Liver (tissue), 3 donors: ENCODE measurements at regions not wholly inside any gene's neighbourhood (a gene's known extent, or its start where the extent isn't known, plus 50 kb on each side); places are given as distances from the start of the nearest gene placed in this dataset.

ENCODE experiments used
- CTCF ChIP-seq: fragments of 150-350 bp; IDR thresholded peaks from 2 replicates; pipeline ENCODE4 v1.5.1; 2017; ENCODE audit warnings: improper control_type of control experiment, low read depth, low read length; ENCODE audit not compliant: missing input control
- HNF4G ChIP-seq: IDR thresholded peaks from 2 replicates; pipeline ENCODE4 v1.6.1; 2016; ENCODE audit warnings: antibody characterized with exemption
- MAX ChIP-seq: IDR thresholded peaks from 2 replicates; pipeline ENCODE4 v1.6.1; 2016; ENCODE audit warnings: antibody characterized with exemption
- NR2F2 ChIP-seq: IDR thresholded peaks from 2 replicates; pipeline ENCODE4 v1.6.1; 2016; ENCODE audit warnings: antibody characterized with exemption
- RAD21 ChIP-seq, 2 donors: IDR thresholded peaks; 2 replicates each; pipeline ENCODE4 v1.6.1; 2016; ENCODE audit warnings: antibody characterized with exemption in 2 of 2, mild to moderate bottlenecking in 2 of 2
- REST ChIP-seq: IDR thresholded peaks from 2 replicates; pipeline ENCODE4 v1.6.1; 2016; ENCODE audit warnings: antibody characterized with exemption, mild to moderate bottlenecking
- TAF1 ChIP-seq: conservative IDR thresholded peaks from 2 replicates; pipeline ENCODE4 v1.6.1; 2016; ENCODE audit warnings: antibody characterized with exemption, mild to moderate bottlenecking
- TF ChIP-seq, protein P1 (sequence below): IDR thresholded peaks from 2 replicates; pipeline ENCODE4 v1.6.1; 2016; ENCODE audit warnings: antibody characterized with exemption
- donor health status: healthy.
- donor health status: healthy.

DNA sequence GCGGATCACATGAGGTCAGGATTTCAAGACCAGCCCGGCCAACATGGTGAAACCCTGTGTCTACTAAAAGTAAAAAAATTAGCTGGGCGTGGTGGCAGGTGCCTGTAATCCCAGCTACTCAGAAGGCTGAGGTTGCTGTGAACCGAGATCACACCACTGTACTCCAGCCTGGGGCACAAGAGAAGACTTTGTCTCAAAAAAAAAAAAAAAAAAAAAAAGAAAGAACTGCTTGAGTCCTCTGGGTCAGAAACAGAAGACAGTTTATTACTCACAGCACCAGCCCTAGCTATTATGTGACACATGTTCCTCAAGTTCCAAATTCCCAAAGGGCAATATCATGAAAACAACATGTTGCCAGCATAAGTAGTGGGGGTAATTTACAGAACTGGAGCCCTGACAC lies 1014.1 kb upstream of the RAG2 start:
- TF ChIP-seq HNF4G (no peak), CTCF (no peak), RAD21 (IDR thresholded peaks at IDR 0.05) (no peak), TAF1 (no peak), MAX (no peak), REST (no peak), NR2F2 (no peak)
- TF ChIP-seq, protein P1, sequence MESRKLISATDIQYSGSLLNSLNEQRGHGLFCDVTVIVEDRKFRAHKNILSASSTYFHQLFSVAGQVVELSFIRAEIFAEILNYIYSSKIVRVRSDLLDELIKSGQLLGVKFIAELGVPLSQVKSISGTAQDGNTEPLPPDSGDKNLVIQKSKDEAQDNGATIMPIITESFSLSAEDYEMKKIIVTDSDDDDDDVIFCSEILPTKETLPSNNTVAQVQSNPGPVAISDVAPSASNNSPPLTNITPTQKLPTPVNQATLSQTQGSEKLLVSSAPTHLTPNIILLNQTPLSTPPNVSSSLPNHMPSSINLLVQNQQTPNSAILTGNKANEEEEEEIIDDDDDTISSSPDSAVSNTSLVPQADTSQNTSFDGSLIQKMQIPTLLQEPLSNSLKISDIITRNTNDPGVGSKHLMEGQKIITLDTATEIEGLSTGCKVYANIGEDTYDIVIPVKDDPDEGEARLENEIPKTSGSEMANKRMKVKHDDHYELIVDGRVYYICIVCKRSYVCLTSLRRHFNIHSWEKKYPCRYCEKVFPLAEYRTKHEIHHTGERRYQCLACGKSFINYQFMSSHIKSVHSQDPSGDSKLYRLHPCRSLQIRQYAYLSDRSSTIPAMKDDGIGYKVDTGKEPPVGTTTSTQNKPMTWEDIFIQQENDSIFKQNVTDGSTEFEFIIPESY: no peak
